Heart left ventricle (tissue), 16 donors: ENCODE measurements at regions not wholly inside any gene's neighbourhood (a gene's known extent, or its start where the extent isn't known, plus 50 kb on each side); places are given as distances from the start of the nearest gene placed in this dataset.
"Not testable (repeated sequence)": the region's sequence is repeated elsewhere in the genome, so short reads cannot be mapped to it uniquely, and the experiment has no call there.

ENCODE experiments used
- ATAC-seq, 4 donors: fragments of 200-7000 bp; cut with Tn5 transposase; one replicate each; pipeline ENCODE4 v1.9.1; 2020 to 2022; ENCODE audit warnings: moderate library complexity in 4 of 4, mild to moderate bottlenecking in 3 of 4, moderate number of reproducible peaks in 1 of 4
- DNase-seq, 5 donors: peaks; one replicate each; pipeline ENCODE4 v3.0.0-alpha.2; 2020
- H3K27ac ChIP-seq, 12 donors: fragments of 200-600 bp; sonication (generic) in 4 of 12; one replicate each; pipeline versions ENCODE4 v1.5.0 to v1.8.0; 2016 to 2022; ENCODE audit warnings: mild to moderate bottlenecking in 2 of 12
- H3K27me3 ChIP-seq, 9 donors: fragments of 200-600 bp; sonication (generic) in 2 of 9; one replicate each; pipeline versions ENCODE4 v1.5.1 to v1.8.0; 2016 to 2022; ENCODE audit warnings: mild to moderate bottlenecking in 3 of 9
- H3K36me3 ChIP-seq, 9 donors: fragments of 200-600 bp; sonication (generic) in 2 of 9; one replicate each; pipeline versions ENCODE4 v1.5.0 to v1.8.0; 2018 to 2022; ENCODE audit warnings: mild to moderate bottlenecking in 2 of 9
- H3K4me1 ChIP-seq, 12 donors: fragments of 200-600 bp; sonication (generic) in 4 of 12; one replicate each; pipeline versions ENCODE4 v1.5.0 to v1.8.0; 2016 to 2022; ENCODE audit warnings: mild to moderate bottlenecking in 3 of 12
- H3K4me3 ChIP-seq, 12 donors: fragments of 200-600 bp; sonication (generic) in 4 of 12; one replicate each; pipeline versions ENCODE4 v1.5.0 to v1.8.0; 2017 to 2022; ENCODE audit warnings: mild to moderate bottlenecking in 9 of 12, moderate library complexity in 4 of 12
- H3K9me3 ChIP-seq, 12 donors: fragments of 200-600 bp; sonication (generic) in 4 of 12; one replicate each; pipeline versions ENCODE4 v1.5.0 to v1.8.0; 2016 to 2022; ENCODE audit warnings: mild to moderate bottlenecking in 1 of 12
- CTCF ChIP-seq, 12 donors: fragments of 200-600 bp; sonication (generic) in 4 of 12; IDR thresholded peaks; one replicate each; pipeline versions ENCODE4 v1.5.0 to v1.8.0; 2018 to 2022; ENCODE audit warnings: antibody characterized with exemption in 12 of 12, mild to moderate bottlenecking in 5 of 12
- POLR2A ChIP-seq, 2 donors: fragments of 450-650 bp; IDR thresholded peaks; one replicate each; pipeline ENCODE4 v1.6.1; 2017; ENCODE audit warnings: antibody characterized with exemption in 2 of 2, mild to moderate bottlenecking in 2 of 2, moderate library complexity in 2 of 2
- WGBS, 4 donors: extraction: QIAGEN DNeasy Blood & Tissue Kit in 2 of 4; methylation state at CpG; one replicate each; pipeline versions ENCODE4 v1.1.5 to v1.1.7; 2013 to 2018; 5-methylcytosine and 5-hydroxymethylcytosine counted together
- intact Hi-C, 10 donors: fragments of 100-400 bp; cut with DNase I; formaldehyde crosslinking; loops; one replicate each; pipeline versions ENCODE4 v1.11.1 to v1.14.2; 2022
- donor health status: ischemic (EF 13 %, LVEDD 7.1; RV severe dilation, severe dysfunction).
- donor health status: healthy with polysubstance abuse.
- donor health status: DM: no; HTN: yes; CAD: no.
- donor health status: DM: no; HTN: no; CAD: no.
- donor health status: ischemic (EF 25% LVEDD 6.9; RV normal size, moderate dysfunction).
- donor health status: ischemic (EF 25% LVEDD 5.7; RV mildly dilated, moderate dysfunction).
- donor health status: healthy.
- donor health status: DM: yes; HTN: yes; CAD: no.
- donor health status: ischemic (EF 35%, LVEDD 5.7; RV mildly dilated, moderate dysfunction).
- donor health status: nonischemic (EF 11% LVEDD 7.7; RV severe dilation, severe dysfunction).
- donor health status: DM: yes; HTN: yes; CAD: no.
- donor health status: PGD.
- donor health status: ischemic (EF 29% LVEDD 5.4; RV normal size, mild dysfunction).
- donor health status: nonischemic (EF 23%, LVEDD 6.1; RV moderate dilation, normal function).

- ATAC-seq: no peak
- no peak for DNase-seq
- intact Hi-C loops: no loop called here
- peaks cover 0 to 8% (median 0%) of the 10 kb centered on the region in 9 donors for H3K27me3 ChIP-seq
- H3K9me3 ChIP-seq: no peaks in the 10 kb centered on the region
- no peak overlapping the region for H3K27ac ChIP-seq
- H3K4me3 ChIP-seq: no peak overlapping the region
- WGBS, 4 donors: 83 to 92% (median 87%) methylated on average over 3 of the region's 3 CpGs
- no peaks in the 10 kb centered on the region for H3K36me3 ChIP-seq
- H3K4me1 ChIP-seq: peaks cover 0 to 13% (median 0%) of the 10 kb centered on the region in 12 donors
- TF ChIP-seq CTCF (IDR thresholded peaks at IDR 0.05) (no peak), POLR2A (IDR thresholded peaks at IDR 0.05) (no peak)
These were observed 68.3 kb upstream of the LYZL2 start for GRCh38 chr10:30697806-30698205.

- H3K4me1 ChIP-seq: peaks cover 0 to 13% (median 0%) of the 10 kb centered on the region in 12 donors
- DNase-seq, intact Hi-C loops, H3K27ac ChIP-seq, H3K9me3 ChIP-seq, H3K36me3 ChIP-seq, ATAC-seq, H3K27me3 ChIP-seq, H3K4me3 ChIP-seq: not testable (repeated sequence)
- WGBS, 4 donors: 66 to 77% (median 73%) methylated on average over 11 to 17 of the region's 17 CpGs
These were observed 67.7 kb upstream of the LYZL2 start for GRCh38 chr10:30697221-30697620.

- H3K36me3 ChIP-seq, ATAC-seq, H3K27me3 ChIP-seq, H3K9me3 ChIP-seq, DNase-seq, H3K4me3 ChIP-seq, intact Hi-C loops, H3K4me1 ChIP-seq: not testable (repeated sequence)
- H3K27ac ChIP-seq: peak overlapping the region in 1 of 12 donors; percentile 45
- 73 to 78% (median 75%) methylated on average over 8 to 10 of the region's 10 CpGs for WGBS, 4 donors
These were observed 67.0 kb upstream of the LYZL2 start for GRCh38 chr10:30696416-30697185.

- H3K9me3 ChIP-seq, H3K27me3 ChIP-seq, H3K4me3 ChIP-seq, H3K36me3 ChIP-seq, DNase-seq, H3K4me1 ChIP-seq, intact Hi-C loops, ATAC-seq: not testable (repeated sequence)
- H3K27ac ChIP-seq: peak overlapping the region in 1 of 12 donors; percentile 45
- whole genome bisulfite sequencing, 4 donors: 60 to 64% (median 61%) methylated on average over 17 to 18 of the region's 18 CpGs
These were observed 66.1 kb upstream of the LYZL2 start for GRCh38 chr10:30695481-30696236.

GRCh38 chr10:30694518-30695228 lies 65.1 kb upstream of the LYZL2 start:
- H3K4me3 ChIP-seq: no peak overlapping the region
- H3K27ac ChIP-seq: no peak overlapping the region
- ATAC-seq (no peak), DNase-seq (no peak)
- H3K4me1 ChIP-seq: no peaks in the 10 kb centered on the region
- intact Hi-C loops: no loop called here
- 92 to 94% (median 93%) methylated on average over 6 of the region's 6 CpGs for WGBS, 4 donors
- TF ChIP-seq POLR2A (IDR thresholded peaks at IDR 0.05) (no peak), CTCF (IDR thresholded peaks at IDR 0.05) (no peak)
- no peaks in the 10 kb centered on the region for H3K9me3 ChIP-seq
- no peaks in the 10 kb centered on the region for H3K36me3 ChIP-seq
- H3K27me3 ChIP-seq: peaks cover 0 to 8% (median 0%) of the 10 kb centered on the region in 9 donors
